ENCODE measurements at regions not wholly inside any gene's neighbourhood (a gene's known extent, or its start where the extent isn't known, plus 50 kb on each side); places are given as distances from the start of the nearest gene placed in this dataset.

DNA sequence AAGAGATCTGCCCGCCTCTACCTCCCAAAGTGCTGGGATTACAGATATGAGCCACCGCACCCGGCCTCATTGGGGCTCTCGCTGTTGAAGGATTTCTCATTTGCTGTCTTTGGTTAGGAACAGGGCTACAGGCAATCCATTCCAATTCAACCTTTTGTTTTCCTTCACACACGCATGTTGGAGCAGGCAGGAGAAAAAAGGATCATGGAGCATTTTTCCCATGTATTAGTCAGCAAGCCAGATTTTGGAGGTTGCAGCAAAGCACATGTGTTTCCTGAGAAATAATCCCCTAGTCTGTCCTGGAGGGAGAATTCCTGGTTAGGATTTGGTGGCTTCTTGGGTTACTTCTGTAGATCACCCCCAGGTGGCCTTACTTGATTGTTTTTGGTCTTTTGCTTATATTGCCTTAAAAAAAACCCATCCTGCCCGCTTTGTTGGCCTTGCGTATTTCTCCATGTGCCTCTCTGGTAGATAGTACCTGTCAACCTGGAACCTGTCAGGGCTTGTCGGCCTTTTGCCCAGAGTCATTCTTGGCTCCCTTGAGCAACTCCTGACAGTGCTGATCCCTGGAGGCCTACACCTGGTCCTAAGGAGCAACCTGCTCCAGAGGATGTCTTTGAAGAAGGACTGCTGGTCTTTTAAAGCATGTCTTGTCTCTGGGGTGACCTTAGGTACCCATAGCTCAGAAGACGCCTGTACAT is 82.4 kb upstream of the CLCN4 start (continued):
- TF ChIP-seq ZNF549 (CRISPR knock-in tag; IDR thresholded peaks at IDR 0.05) (no peak), HIVEP1 (CRISPR knock-in tag; IDR thresholded peaks at IDR 0.05) (no peak), RARG (CRISPR knock-in tag; IDR thresholded peaks at IDR 0.05; ENCODE audit: low read depth) (no peak)
- TF ChIP-seq, protein P1, sequence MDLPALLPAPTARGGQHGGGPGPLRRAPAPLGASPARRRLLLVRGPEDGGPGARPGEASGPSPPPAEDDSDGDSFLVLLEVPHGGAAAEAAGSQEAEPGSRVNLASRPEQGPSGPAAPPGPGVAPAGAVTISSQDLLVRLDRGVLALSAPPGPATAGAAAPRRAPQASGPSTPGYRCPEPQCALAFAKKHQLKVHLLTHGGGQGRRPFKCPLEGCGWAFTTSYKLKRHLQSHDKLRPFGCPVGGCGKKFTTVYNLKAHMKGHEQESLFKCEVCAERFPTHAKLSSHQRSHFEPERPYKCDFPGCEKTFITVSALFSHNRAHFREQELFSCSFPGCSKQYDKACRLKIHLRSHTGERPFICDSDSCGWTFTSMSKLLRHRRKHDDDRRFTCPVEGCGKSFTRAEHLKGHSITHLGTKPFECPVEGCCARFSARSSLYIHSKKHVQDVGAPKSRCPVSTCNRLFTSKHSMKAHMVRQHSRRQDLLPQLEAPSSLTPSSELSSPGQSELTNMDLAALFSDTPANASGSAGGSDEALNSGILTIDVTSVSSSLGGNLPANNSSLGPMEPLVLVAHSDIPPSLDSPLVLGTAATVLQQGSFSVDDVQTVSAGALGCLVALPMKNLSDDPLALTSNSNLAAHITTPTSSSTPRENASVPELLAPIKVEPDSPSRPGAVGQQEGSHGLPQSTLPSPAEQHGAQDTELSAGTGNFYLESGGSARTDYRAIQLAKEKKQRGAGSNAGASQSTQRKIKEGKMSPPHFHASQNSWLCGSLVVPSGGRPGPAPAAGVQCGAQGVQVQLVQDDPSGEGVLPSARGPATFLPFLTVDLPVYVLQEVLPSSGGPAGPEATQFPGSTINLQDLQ (CRISPR knock-in tag; IDR thresholded peaks at IDR 0.05), result no peak

DNA sequence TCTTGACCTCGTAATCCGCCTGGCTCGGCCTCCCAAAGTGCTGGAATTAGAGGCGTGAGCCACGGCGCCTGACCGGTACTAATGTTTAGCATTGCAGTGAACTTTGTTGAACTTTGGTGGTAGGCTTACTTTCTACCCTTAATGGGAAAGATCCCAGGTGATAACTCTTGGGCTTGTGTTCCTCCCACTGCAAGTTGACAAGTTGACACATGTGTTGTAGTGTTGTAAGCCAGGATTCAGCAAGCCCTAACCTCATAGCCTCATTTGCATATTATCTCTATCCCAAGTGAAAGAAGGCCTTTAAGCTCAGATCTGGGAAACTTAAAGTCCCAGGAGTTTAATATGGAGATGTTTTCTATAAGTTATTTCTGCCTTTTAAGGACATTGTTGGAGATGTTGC is 80.0 kb upstream of the CLCN4 start:
- ChIA-PET POLR2A (interaction anchor here (1.1 kb wide), 1 partner anchor 36 kb away, joined by 4 read pairs; no protein-coding TSS in a partner anchor), CTCF (ENCODE audit: low intra/inter-chr PET ratio, low total read pairs) (interaction anchor here (0.8 to 1.0 kb wide), 2 partner anchors 43 to 82 kb away, joined by 3 to 4 read pairs; no protein-coding TSS in a partner anchor)
- Histone ChIP-seq H3K4me3 (replicated peaks in 1 of 3; ENCODE audit: insufficient read depth in 1 of 3, low read depth in 2 of 3, low read length in 3 of 3) (no peak overlapping the region), H3K79me2 (ENCODE audit: insufficient read depth, low read length) (no peaks in the 10 kb centered on the region), H3K27ac (ENCODE audit: extremely low read length, insufficient read depth, low read length) (peak overlapping the region; percentile 59), H3K9me3 (ENCODE audit: low read length) (no peaks in the 10 kb centered on the region), H3K9ac (ENCODE audit: insufficient read depth, low read depth, low read length) (no peak overlapping the region), H3K27me3 (ENCODE audit: control insufficient read depth in 1 of 2, insufficient read depth in 2 of 2, low read length in 2 of 2) (no peaks in the 10 kb centered on the region), H4K20me1 (ENCODE audit: insufficient read depth, low read length) (no peaks in the 10 kb centered on the region), H3K4me2 (ENCODE audit: low read depth, low read length) (0 out of 2 replicates have a peak overlapping the region, but pooled peaks have one; percentile 3), H3K4me1 (ENCODE audit: insufficient read depth, low read length) (peaks cover 35% of the 10 kb centered on the region), H3K36me3 (replicated peaks in 1 of 2; ENCODE audit: control insufficient read depth in 1 of 2, insufficient read depth in 2 of 2, low read length in 2 of 2) (no peaks in the 10 kb centered on the region), H2AFZ (ENCODE audit: low read length) (no peak overlapping the region)
- in situ Hi-C loops (cut with HindIII; ENCODE audit: extremely low pct_ligation_motif_present, low pct_unique_long_range_greater_than_20kb), result no loop called here
- DNase-seq (ENCODE audit: low spot score) (peak; percentile 44), FAIRE-seq (no peak), ATAC-seq (no peak)
- BruUV-seq (replicated peaks), result no TSS peak
- no CpG with 5 or more reads among the region's 7 CpGs for WGBS (ENCODE audit: low lambda C conversion rate)
- intact Hi-C loops (cut with micrococcal nuclease; ENCODE audit: unreplicated experiment), result loop anchor here (5.0 kb wide), 1 partner anchor 49 kb away; no protein-coding TSS in a partner anchor
- TF ChIP-seq MAZ (IDR thresholded peaks at IDR 0.05; ENCODE audit: borderline replicate concordance, low read depth, low read length) (no peak), MAZ (CRISPR knock-in tag; IDR thresholded peaks at IDR 0.05; ENCODE audit: low read depth) (no peak), ZNF878 (CRISPR knock-in tag; IDR thresholded peaks at IDR 0.05) (no peak)
- TF ChIP-seq, protein P2, sequence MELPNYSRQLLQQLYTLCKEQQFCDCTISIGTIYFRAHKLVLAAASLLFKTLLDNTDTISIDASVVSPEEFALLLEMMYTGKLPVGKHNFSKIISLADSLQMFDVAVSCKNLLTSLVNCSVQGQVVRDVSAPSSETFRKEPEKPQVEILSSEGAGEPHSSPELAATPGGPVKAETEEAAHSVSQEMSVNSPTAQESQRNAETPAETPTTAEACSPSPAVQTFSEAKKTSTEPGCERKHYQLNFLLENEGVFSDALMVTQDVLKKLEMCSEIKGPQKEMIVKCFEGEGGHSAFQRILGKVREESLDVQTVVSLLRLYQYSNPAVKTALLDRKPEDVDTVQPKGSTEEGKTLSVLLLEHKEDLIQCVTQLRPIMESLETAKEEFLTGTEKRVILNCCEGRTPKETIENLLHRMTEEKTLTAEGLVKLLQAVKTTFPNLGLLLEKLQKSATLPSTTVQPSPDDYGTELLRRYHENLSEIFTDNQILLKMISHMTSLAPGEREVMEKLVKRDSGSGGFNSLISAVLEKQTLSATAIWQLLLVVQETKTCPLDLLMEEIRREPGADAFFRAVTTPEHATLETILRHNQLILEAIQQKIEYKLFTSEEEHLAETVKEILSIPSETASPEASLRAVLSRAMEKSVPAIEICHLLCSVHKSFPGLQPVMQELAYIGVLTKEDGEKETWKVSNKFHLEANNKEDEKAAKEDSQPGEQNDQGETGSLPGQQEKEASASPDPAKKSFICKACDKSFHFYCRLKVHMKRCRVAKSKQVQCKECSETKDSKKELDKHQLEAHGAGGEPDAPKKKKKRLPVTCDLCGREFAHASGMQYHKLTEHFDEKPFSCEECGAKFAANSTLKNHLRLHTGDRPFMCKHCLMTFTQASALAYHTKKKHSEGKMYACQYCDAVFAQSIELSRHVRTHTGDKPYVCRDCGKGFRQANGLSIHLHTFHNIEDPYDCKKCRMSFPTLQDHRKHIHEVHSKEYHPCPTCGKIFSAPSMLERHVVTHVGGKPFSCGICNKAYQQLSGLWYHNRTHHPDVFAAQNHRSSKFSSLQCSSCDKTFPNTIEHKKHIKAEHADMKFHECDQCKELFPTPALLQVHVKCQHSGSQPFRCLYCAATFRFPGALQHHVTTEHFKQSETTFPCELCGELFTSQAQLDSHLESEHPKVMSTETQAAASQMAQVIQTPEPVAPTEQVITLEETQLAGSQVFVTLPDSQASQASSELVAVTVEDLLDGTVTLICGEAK (IDR thresholded peaks at IDR 0.05), result no peak
- TF ChIP-seq, protein P2 (CRISPR knock-in tag; IDR thresholded peaks at IDR 0.05), result no peak
